Psoas muscle (tissue), 7 donors: ENCODE measurements at regions not wholly inside any gene's neighbourhood (a gene's known extent, or its start where the extent isn't known, plus 50 kb on each side); places are given as distances from the start of the nearest gene placed in this dataset.

Experiments
- ATAC-seq, 4 donors: fragments of 200-7000 bp; cut with Tn5 transposase; one replicate each; pipeline ENCODE4 v1.9.1; 2020; ENCODE audit warnings: moderate library complexity in 3 of 4, mild to moderate bottlenecking in 2 of 4
- DNase-seq, 2 donors: peaks; one replicate each; pipeline ENCODE4 v3.0.0-alpha.2; 2020
- H3K27ac ChIP-seq: fragments of 200-600 bp; one replicate; pipeline ENCODE4 v1.8.0; 2022
- H3K27me3 ChIP-seq, 3 donors: fragments of 200-600 bp in 1 of 3; one replicate each; pipeline versions ENCODE4 v1.6.1 to v1.8.0; 2013 to 2022; ENCODE audit warnings: low read length in 2 of 3, mild to moderate bottlenecking in 2 of 3, moderate library complexity in 1 of 3; ENCODE audit not compliant: insufficient read depth in 3 of 3
- H3K36me3 ChIP-seq, 2 donors: fragments of 200-600 bp in 1 of 2; one replicate each; pipeline versions ENCODE4 v1.6.1 to v1.8.0; 2013 to 2022; ENCODE audit warnings: low read depth in 1 of 2, mild to moderate bottlenecking in 1 of 2, moderate library complexity in 1 of 2; ENCODE audit not compliant: insufficient read depth in 1 of 2
- H3K4me1 ChIP-seq: fragments of 200-600 bp; one replicate; pipeline ENCODE4 v1.8.0; 2022
- H3K4me3 ChIP-seq: fragments of 200-600 bp; one replicate; pipeline ENCODE4 v1.8.0; 2022; ENCODE audit warnings: mild to moderate bottlenecking
- H3K9me3 ChIP-seq: fragments of 200-600 bp; one replicate; pipeline ENCODE4 v1.8.0; 2022
- WGBS, 3 donors: extraction: QIAGEN DNeasy Blood & Tissue Kit; methylation state at CpG; one replicate each; pipeline versions ENCODE4 v1.1.6 to v1.1.7; 2013; 5-methylcytosine and 5-hydroxymethylcytosine counted together
- intact Hi-C, 2 donors: fragments of 100-400 bp; cut with DNase I; formaldehyde crosslinking; loops; one replicate each; pipeline versions ENCODE4 v1.11.0 to v1.14.2; 2022
- TF ChIP-seq, protein P1 (sequence below): fragments of 200-600 bp; IDR thresholded peaks from one replicate; pipeline ENCODE4 v1.8.0; 2022; ENCODE audit warnings: antibody characterized with exemption
- donor health status: healthy with polysubstance abuse.
- donor health status: DM: no; HTN: no; CAD: no; lungs with moderate emphysema.
- donor health status: Bipolar disorder and iron deficiency.
- donor health status: healthy.
- donor health status: DM: yes; HTN: yes; CAD: no.
- donor health status: DM: no; HTN: no; CAD: no.
- donor health status: DM: yes; HTN: yes; CAD: no.

DNA sequence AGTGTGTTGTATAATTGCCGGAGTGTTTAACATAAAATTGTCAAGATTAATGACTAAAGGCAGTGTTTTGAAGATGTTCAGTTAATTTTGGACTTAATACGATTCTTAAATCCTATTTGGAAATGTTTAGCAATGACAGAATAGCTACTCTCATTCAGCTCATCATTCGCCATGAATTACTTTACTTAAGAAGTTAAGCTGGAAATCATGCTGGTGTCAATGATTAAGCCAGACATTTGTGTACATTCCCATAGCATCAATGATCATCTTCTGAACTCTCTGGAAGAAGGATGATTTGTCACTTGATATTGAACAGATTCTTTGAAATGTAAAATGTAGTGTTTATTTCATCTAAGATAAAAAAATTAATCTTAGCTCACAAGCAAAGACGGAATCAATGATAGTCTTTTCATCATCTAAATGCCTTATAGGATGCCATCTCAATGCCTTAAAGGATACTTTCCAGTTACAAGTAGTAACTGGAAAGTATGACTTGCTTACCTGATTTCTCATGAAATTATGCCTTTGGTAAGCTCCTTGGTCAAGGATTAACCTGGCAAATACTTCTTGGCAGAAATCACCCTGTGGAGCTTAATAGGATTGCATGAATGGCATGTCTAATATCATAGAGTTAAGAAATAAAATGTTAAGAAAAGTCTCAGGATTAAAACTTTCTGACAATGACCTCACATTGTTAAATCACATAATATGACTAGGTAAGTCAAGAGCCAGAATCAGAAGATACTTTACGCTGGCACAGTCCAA is 515.5 kb upstream of the AGA start:
- ATAC-seq, result no peak
- intact Hi-C loops, result no loop called here
- Histone ChIP-seq H3K9me3 (no peaks in the 10 kb centered on the region), H3K27me3 (no peaks in the 10 kb centered on the region), H3K4me1 (no peaks in the 10 kb centered on the region), H3K27ac (no peak overlapping the region), H3K36me3 (no peaks in the 10 kb centered on the region), H3K4me3 (no peak overlapping the region)
- no peak for DNase-seq
- WGBS, 3 donors, result 86 to 91% (median 90%) methylated on average over 5 of the region's 5 CpGs
- TF ChIP-seq, protein P1, sequence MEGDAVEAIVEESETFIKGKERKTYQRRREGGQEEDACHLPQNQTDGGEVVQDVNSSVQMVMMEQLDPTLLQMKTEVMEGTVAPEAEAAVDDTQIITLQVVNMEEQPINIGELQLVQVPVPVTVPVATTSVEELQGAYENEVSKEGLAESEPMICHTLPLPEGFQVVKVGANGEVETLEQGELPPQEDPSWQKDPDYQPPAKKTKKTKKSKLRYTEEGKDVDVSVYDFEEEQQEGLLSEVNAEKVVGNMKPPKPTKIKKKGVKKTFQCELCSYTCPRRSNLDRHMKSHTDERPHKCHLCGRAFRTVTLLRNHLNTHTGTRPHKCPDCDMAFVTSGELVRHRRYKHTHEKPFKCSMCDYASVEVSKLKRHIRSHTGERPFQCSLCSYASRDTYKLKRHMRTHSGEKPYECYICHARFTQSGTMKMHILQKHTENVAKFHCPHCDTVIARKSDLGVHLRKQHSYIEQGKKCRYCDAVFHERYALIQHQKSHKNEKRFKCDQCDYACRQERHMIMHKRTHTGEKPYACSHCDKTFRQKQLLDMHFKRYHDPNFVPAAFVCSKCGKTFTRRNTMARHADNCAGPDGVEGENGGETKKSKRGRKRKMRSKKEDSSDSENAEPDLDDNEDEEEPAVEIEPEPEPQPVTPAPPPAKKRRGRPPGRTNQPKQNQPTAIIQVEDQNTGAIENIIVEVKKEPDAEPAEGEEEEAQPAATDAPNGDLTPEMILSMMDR, result no peak

DNA sequence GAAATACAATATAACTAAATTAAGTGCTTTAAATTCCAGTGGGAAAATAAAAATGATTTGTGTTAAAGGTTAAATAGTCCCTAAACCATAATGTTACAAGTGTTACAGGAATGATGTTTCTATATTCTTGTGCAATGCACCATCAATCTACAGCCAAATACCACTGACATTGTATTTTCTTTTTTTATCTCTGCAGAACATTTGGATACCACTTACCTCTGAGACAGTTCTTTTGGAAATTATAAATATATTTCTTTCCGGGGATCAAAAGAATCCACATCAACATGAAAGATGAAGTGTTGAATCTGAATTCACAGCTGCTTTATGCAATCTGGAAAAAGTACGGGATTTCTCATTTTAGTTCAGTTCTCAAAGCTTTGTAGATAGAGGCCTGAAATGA is 518.3 kb upstream of the AGA start:
- 74 to 79% (median 78%) methylated on average over 2 of the region's 2 CpGs for WGBS, 3 donors
- Histone ChIP-seq H3K27ac (no peak overlapping the region), H3K27me3 (no peaks in the 10 kb centered on the region), H3K9me3 (no peaks in the 10 kb centered on the region), H3K36me3 (no peaks in the 10 kb centered on the region), H3K4me3 (no peak overlapping the region), H3K4me1 (no peaks in the 10 kb centered on the region)
- TF ChIP-seq, protein P1, result no peak
- intact Hi-C loops, result no loop called here
- no peak for ATAC-seq
- DNase-seq, result no peak

DNA sequence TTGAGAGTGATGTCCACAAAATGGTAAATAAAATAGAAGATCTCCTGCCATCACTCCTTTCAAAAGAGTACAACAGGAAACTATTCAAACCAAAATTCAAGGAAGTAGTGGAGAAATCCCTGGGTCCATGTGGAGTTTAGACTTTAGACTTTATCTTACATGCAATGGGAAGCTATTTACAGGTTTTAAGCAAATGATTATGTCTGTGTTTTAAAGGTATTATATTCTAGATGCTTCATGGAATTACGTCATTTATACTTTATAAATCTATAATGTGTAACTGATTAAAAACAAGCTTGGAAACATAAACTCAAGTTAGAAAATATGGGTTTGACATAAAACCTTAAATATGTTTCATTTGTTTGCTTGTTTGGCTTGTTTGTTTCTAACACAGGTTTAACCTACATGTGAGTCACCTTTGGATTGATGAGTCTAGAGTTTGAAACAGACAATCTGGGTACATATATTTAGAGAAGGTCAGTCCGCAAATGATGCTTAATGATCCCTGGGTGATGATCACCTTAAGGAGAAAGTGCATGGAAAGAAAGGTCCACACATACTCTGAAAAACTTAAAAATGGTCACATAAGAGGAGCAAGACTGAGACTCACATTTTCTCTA is 519.6 kb upstream of the AGA start:
- Histone ChIP-seq H3K27me3 (no peaks in the 10 kb centered on the region), H3K27ac (no peak overlapping the region), H3K4me1 (no peaks in the 10 kb centered on the region), H3K4me3 (no peak overlapping the region), H3K36me3 (no peaks in the 10 kb centered on the region), H3K9me3 (no peaks in the 10 kb centered on the region)
- intact Hi-C loops, result no loop called here
- TF ChIP-seq, protein P1, result no peak
- WGBS, 3 donors, result 90 to 91% (median 90%) methylated on average over 2 of the region's 2 CpGs
- DNase-seq (no peak), ATAC-seq (no peak)

DNA sequence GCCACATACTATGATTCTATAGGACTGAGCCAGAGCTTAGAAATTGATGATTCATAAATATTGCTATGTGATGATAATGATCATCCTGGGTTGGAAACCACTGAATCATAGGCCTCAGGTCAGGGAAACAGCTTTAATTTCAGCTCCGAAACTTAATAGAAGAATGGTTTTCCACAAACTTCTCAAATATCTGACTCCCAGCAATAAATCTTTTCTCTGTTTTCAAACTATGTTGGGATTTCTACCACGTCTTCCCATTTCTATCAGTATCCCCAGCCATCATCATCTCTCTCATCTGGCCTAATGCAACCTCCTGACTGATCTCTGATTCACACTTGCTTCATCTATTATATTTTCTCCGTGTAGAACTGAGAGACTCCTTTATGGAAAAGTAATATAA is 521.8 kb upstream of the AGA start:
- TF ChIP-seq, protein P1, result no peak
- DNase-seq (no peak), ATAC-seq (no peak)
- Histone ChIP-seq H3K9me3 (no peaks in the 10 kb centered on the region), H3K4me1 (no peaks in the 10 kb centered on the region), H3K27me3 (no peaks in the 10 kb centered on the region), H3K36me3 (no peaks in the 10 kb centered on the region), H3K4me3 (no peak overlapping the region), H3K27ac (no peak overlapping the region)
- 47 to 50% (median 48%) methylated on average over 3 of the region's 3 CpGs for WGBS, 3 donors
- intact Hi-C loops, result no loop called here
